B cell (primary cell): ENCODE measurements at regions not wholly inside any gene's neighbourhood (a gene's known extent, or its start where the extent isn't known, plus 50 kb on each side); places are given as distances from the start of the nearest gene placed in this dataset.
"Not testable (repeated sequence)": the region's sequence is repeated elsewhere in the genome, so short reads cannot be mapped to it uniquely, and the experiment has no call there.

Source experiments
- CTCF ChIP-seq: fragments of 200-600 bp; IDR thresholded peaks from one replicate; pipeline ENCODE4 v1.8.0; 2022; ENCODE audit warnings: antibody characterized with exemption, mild to moderate bottlenecking
- EZH2 ChIP-seq: IDR thresholded peaks from 2 replicates; pipeline ENCODE4 v1.6.1; 2012; ENCODE audit warnings: borderline replicate concordance, low read depth, mild to moderate bottlenecking, moderate library complexity, low read length; ENCODE audit not compliant: insufficient read depth, poor library complexity, severe bottlenecking

- TF ChIP-seq CTCF, EZH2: not testable (repeated sequence)
Measured at GRCh38 chr9:41063243-41063642, 65.2 kb downstream of the FOXD4L6 start.
